IMR-90 (cell line): ENCODE measurements at regions not wholly inside any gene's neighbourhood (a gene's known extent, or its start where the extent isn't known, plus 50 kb on each side); places are given as distances from the start of the nearest gene placed in this dataset.

ENCODE experiments used
- ATAC-seq: fragments of 200-7000 bp; cut with Tn5 transposase; 2 replicates; pipeline ENCODE4 v1.9.1; 2020; ENCODE audit warnings: low read depth, mild to moderate bottlenecking, moderate library complexity
- BruUV-seq: library from RNA; stranded (reverse); fragments of 400-500 nt; replicated peaks from 2 replicates; lab custom pipeline; 2021; lab: Mats Ljungman, UMichigan
- CTCF ChIA-PET: fragments of 300-600 bp; formaldehyde crosslinking; extraction: SDS; loops from one replicate; lab custom pipeline; 2021; ENCODE audit warnings: antibody characterized with exemption; lab: Yijun Ruan, JAX
- POLR2A ChIA-PET: fragments of 300-600 bp; sonication (Branson Sonifier 250); formaldehyde crosslinking; loops from one replicate; lab custom pipeline; 2022; ENCODE audit warnings: antibody characterized with exemption; ENCODE audit not compliant: unreplicated experiment; lab: Charles Lee
- DNase-seq: peaks from one replicate; pipeline ENCODE4 v3.0.0; 2013
- H2AFZ ChIP-seq: replicated peaks from 2 replicates; pipeline ENCODE3; 2013; ENCODE audit warnings: low read length, mild to moderate bottlenecking; ENCODE audit not compliant: poor library complexity
- H2AK5ac ChIP-seq: 2 replicates; pipeline ENCODE4 v1.6.1; 2013; ENCODE audit warnings: low read depth, low read length, inconsistent platforms
- H2AK9ac ChIP-seq: replicated peaks from 2 replicates; pipeline ENCODE3; 2013; ENCODE audit warnings: mild to moderate bottlenecking, low read depth, low read length, moderate library complexity; ENCODE audit not compliant: poor library complexity
- H2BK120ac ChIP-seq: 2 replicates; pipeline ENCODE4 v1.6.1; 2013; ENCODE audit warnings: low read depth, low read length, inconsistent platforms
- H2BK15ac ChIP-seq: 3 replicates; pipeline ENCODE4 v1.6.1; 2013; ENCODE audit warnings: low read depth, low read length, inconsistent platforms
- H2BK20ac ChIP-seq: 2 replicates; pipeline ENCODE4 v1.6.1; 2013; ENCODE audit warnings: low read depth, mild to moderate bottlenecking, inconsistent platforms, low read length, moderate library complexity
- H2BK5ac ChIP-seq: 2 replicates; pipeline ENCODE4 v1.6.1; 2013; ENCODE audit warnings: mild to moderate bottlenecking, low read depth, low read length, inconsistent platforms; ENCODE audit not compliant: poor library complexity, severe bottlenecking
- H3K14ac ChIP-seq: replicated peaks from 2 replicates; pipeline ENCODE4 v1.6.1; 2013; ENCODE audit warnings: low read depth, low read length, inconsistent platforms
- H3K18ac ChIP-seq: 2 replicates; pipeline ENCODE4 v1.6.1; 2013; ENCODE audit warnings: low read depth, low read length, control low read depth
- H3K23ac ChIP-seq: 2 replicates; pipeline ENCODE4 v1.6.1; 2013; ENCODE audit warnings: low read depth, low read length, inconsistent platforms
- H3K27ac ChIP-seq: 2 replicates; pipeline ENCODE4 v1.5.1; 2013; ENCODE audit warnings: mild to moderate bottlenecking, control low read depth, low read length; ENCODE audit not compliant: insufficient read depth
- H3K27me3 ChIP-seq: 2 replicates; pipeline ENCODE4 v1.6.1; 2013; ENCODE audit warnings: low read length; ENCODE audit not compliant: control insufficient read depth, insufficient read depth
- H3K36me3 ChIP-seq: 2 replicates; pipeline ENCODE4 v1.6.1; 2013; ENCODE audit warnings: low read length, mixed read lengths; ENCODE audit not compliant: control insufficient read depth, insufficient read depth
- H3K4ac ChIP-seq: 2 replicates; pipeline ENCODE4 v1.6.1; 2013; ENCODE audit warnings: low read depth, low read length, inconsistent platforms
- H3K4me1 ChIP-seq: 2 replicates; pipeline ENCODE4 v1.6.1; 2013; ENCODE audit warnings: low read length, mixed read lengths; ENCODE audit not compliant: control insufficient read depth, insufficient read depth
- H3K4me2 ChIP-seq: 2 replicates; pipeline ENCODE4 v1.6.1; 2013; ENCODE audit warnings: low read depth, mild to moderate bottlenecking, control low read depth, low read length, moderate library complexity
- H3K4me3 ChIP-seq: 2 replicates; pipeline ENCODE4 v1.5.1; 2013; ENCODE audit warnings: low read depth, mild to moderate bottlenecking, control low read depth, low read length, moderate library complexity; ENCODE audit not compliant: insufficient read depth
- H3K56ac ChIP-seq: 2 replicates; pipeline ENCODE4 v1.6.1; 2013; ENCODE audit warnings: low read length, inconsistent platforms; ENCODE audit not compliant: insufficient read depth; ENCODE audit errors: extremely low read depth
- H3K79me1 ChIP-seq, 2 experiments: 2 replicates each; pipeline ENCODE4 v1.6.1; 2013; ENCODE audit warnings: low read length in 2 of 2, inconsistent platforms in 1 of 2, low read depth in 1 of 2
- H3K9ac ChIP-seq: 2 replicates; pipeline ENCODE4 v1.6.1; 2013; ENCODE audit warnings: low read depth, low read length, control low read depth
- H3K9me1 ChIP-seq: 2 replicates; pipeline ENCODE4 v1.6.1; 2013; ENCODE audit warnings: low read length, inconsistent platforms; ENCODE audit not compliant: insufficient read depth
- H3K9me3 ChIP-seq: 2 replicates; pipeline ENCODE4 v1.6.1; 2013; ENCODE audit warnings: low read length; ENCODE audit not compliant: control insufficient read depth, insufficient read depth
- H4K20me1 ChIP-seq: 2 replicates; pipeline ENCODE4 v1.6.1; 2013; ENCODE audit warnings: low read length, inconsistent platforms; ENCODE audit not compliant: insufficient read depth
- H4K5ac ChIP-seq: 2 replicates; pipeline ENCODE4 v1.6.1; 2013; ENCODE audit warnings: mild to moderate bottlenecking, low read depth, low read length, control low read depth
- H4K8ac ChIP-seq, 2 experiments: 2 replicates each; pipeline ENCODE4 v1.6.1; 2013; ENCODE audit warnings: low read depth in 2 of 2, low read length in 2 of 2, control low read depth in 1 of 2, inconsistent platforms in 1 of 2
- H4K91ac ChIP-seq: 2 replicates; pipeline ENCODE4 v1.6.1; 2013; ENCODE audit warnings: low read depth, low read length, inconsistent platforms; ENCODE audit not compliant: insufficient read depth
- MAZ ChIP-seq: IDR thresholded peaks from 2 replicates; pipeline ENCODE4 v1.6.1; 2012; ENCODE audit warnings: low read depth, mild to moderate bottlenecking, low read length, improper control_type of control experiment, moderate library complexity, borderline replicate concordance
- NFE2L2 ChIP-seq: fragments of 150-350 bp; IDR thresholded peaks from 2 replicates; pipeline ENCODE4 v1.6.1; 2016; ENCODE audit warnings: low read depth, mild to moderate bottlenecking, low read length
- RFX5 ChIP-seq: IDR thresholded peaks from 2 replicates; pipeline ENCODE4 v1.8.0; 2012; ENCODE audit warnings: low read depth, mild to moderate bottlenecking, low read length, moderate library complexity
- WGBS, 2 experiments: methylation state at CpG; one replicate each; pipeline versions ENCODE4 v1.1.5 to v1.1.7; 2013; ENCODE audit warnings: missing lambda C conversion rate in 2 of 2; ENCODE audit not compliant: insufficient read length in 1 of 2; ENCODE audit errors: extremely low coverage in 2 of 2; 5-methylcytosine and 5-hydroxymethylcytosine counted together
- dilution Hi-C: fragments of 300-500 bp; cut with HindIII; formaldehyde crosslinking; loops from one replicate; pipeline ENCODE4 v1.14.3; 2018; ENCODE audit warnings: low sequenced_read_pairs; ENCODE audit not compliant: unreplicated experiment
- in situ Hi-C: fragments of 300-500 bp; cut with MboI; formaldehyde crosslinking; loops from 3 replicates; pipeline ENCODE4 v1.14.3; 2019; ENCODE audit warnings: low sequenced_read_pairs, inconsistent platforms, mixed read lengths
- intact Hi-C: fragments of 100-400 bp; cut with micrococcal nuclease; formaldehyde crosslinking; loops from 2 replicates; pipeline ENCODE4 v1.10.0; 2022

- H2AK9ac ChIP-seq = no peak overlapping the region
- no peak overlapping the region for H3K27ac ChIP-seq
- intact Hi-C loops (no loop called here), in situ Hi-C loops (no loop called here), dilution Hi-C loops (no loop called here)
- H3K23ac ChIP-seq = no peak overlapping the region
- 0 out of 2 replicates have a peak overlapping the region, but pooled peaks have one; percentile 53 for H3K14ac ChIP-seq
- no peak overlapping the region for H3K4ac ChIP-seq
- WGBS, 2 experiments = no CpG with 5 or more reads among the region's 5 CpGs
- H3K9ac ChIP-seq = no peak overlapping the region
- BruUV-seq = no TSS peak
- H2BK120ac ChIP-seq = no peak overlapping the region
- no peak overlapping the region for H4K5ac ChIP-seq
- H3K4me2 ChIP-seq = no peak overlapping the region
- ChIA-PET POLR2A (no interaction called here), CTCF (interaction anchor here (0.6 to 0.7 kb wide), 2 partner anchors 20 to 260 kb away, joined by 3 to 5 read pairs; no protein-coding TSS in a partner anchor)
- no peak overlapping the region for H2AFZ ChIP-seq
- no peak overlapping the region for H2BK20ac ChIP-seq
- H2BK15ac ChIP-seq = no peak overlapping the region
- DNase-seq (no peak), ATAC-seq (no peak)
- H3K9me3 ChIP-seq = no peaks in the 10 kb centered on the region
- H4K91ac ChIP-seq = no peak overlapping the region
- TF ChIP-seq MAZ (no peak), NFE2L2 (no peak), RFX5 (no peak)
- no peaks in the 10 kb centered on the region for H4K20me1 ChIP-seq
- H4K8ac ChIP-seq = no peak overlapping the region
- H3K27me3 ChIP-seq = no peaks in the 10 kb centered on the region
- H2BK5ac ChIP-seq = no peak overlapping the region
- H3K4me3 ChIP-seq = no peak overlapping the region
- H3K79me1 ChIP-seq = no peaks in the 10 kb centered on the region
- H3K36me3 ChIP-seq = no peaks in the 10 kb centered on the region
- H3K9me1 ChIP-seq = no peaks in the 10 kb centered on the region
- no peak overlapping the region for H2AK5ac ChIP-seq
- H3K18ac ChIP-seq = no peak overlapping the region
- no peak overlapping the region for H3K56ac ChIP-seq
- no peaks in the 10 kb centered on the region for H3K4me1 ChIP-seq
Observed at GRCh38 chr4:176526704-176527103, 206.9 kb downstream of the SPCS3 start.
